ENCODE measurements at regions not wholly inside any gene's neighbourhood (a gene's known extent, or its start where the extent isn't known, plus 50 kb on each side); places are given as distances from the start of the nearest gene placed in this dataset.

GRCh38 chr6:66940003-66940402 lies 1233.0 kb upstream of the EYS start:
- no peak for DNase-seq (ENCODE audit: low read depth in 2 of 2)

GRCh38 chr6:66937180-66937579 lies 1230.2 kb upstream of the EYS start:
- no peak for DNase-seq (ENCODE audit: low read depth in 2 of 2)

- no peak for DNase-seq (ENCODE audit: low read depth in 2 of 2)
Measured at GRCh38 chr6:66935612-66936011, 1228.6 kb upstream of the EYS start.

GRCh38 chr6:66931787-66932186 lies 1224.8 kb upstream of the EYS start:
- DNase-seq (ENCODE audit: low read depth in 2 of 2): no peak

- peak; percentile 33 to 44 for DNase-seq (ENCODE audit: low read depth in 2 of 2)
Measured at GRCh38 chr6:66930559-66931290, 1223.7 kb upstream of the EYS start.

DNA sequence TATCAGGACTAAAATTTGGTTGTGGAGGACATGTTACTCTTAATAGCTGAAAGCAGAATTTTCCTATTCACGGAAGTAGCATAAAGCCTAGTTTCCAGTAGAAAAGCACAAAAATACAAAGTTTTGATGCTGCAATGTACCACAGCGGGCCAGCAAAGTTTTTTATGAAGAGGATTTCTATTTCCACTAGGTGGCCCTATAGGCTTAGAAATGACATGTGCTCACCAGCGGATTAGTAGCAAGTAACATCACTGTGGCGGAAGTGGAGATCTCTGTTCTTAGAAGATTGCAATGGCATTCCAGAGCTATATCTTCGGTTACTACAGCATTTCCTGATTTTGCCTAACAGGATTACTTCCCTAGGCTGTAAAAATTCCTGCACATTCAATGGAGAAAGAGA lies 1219.0 kb upstream of the EYS start:
- no peak for DNase-seq (ENCODE audit: low read depth in 2 of 2)

- no peak for DNase-seq (ENCODE audit: low read depth in 2 of 2)
Measured at GRCh38 chr6:66913657-66914056, 1206.6 kb upstream of the EYS start.

GRCh38 chr6:66902457-66902856 lies 1195.4 kb upstream of the EYS start:
- DNase-seq (ENCODE audit: low read depth in 2 of 2): no peak

DNA sequence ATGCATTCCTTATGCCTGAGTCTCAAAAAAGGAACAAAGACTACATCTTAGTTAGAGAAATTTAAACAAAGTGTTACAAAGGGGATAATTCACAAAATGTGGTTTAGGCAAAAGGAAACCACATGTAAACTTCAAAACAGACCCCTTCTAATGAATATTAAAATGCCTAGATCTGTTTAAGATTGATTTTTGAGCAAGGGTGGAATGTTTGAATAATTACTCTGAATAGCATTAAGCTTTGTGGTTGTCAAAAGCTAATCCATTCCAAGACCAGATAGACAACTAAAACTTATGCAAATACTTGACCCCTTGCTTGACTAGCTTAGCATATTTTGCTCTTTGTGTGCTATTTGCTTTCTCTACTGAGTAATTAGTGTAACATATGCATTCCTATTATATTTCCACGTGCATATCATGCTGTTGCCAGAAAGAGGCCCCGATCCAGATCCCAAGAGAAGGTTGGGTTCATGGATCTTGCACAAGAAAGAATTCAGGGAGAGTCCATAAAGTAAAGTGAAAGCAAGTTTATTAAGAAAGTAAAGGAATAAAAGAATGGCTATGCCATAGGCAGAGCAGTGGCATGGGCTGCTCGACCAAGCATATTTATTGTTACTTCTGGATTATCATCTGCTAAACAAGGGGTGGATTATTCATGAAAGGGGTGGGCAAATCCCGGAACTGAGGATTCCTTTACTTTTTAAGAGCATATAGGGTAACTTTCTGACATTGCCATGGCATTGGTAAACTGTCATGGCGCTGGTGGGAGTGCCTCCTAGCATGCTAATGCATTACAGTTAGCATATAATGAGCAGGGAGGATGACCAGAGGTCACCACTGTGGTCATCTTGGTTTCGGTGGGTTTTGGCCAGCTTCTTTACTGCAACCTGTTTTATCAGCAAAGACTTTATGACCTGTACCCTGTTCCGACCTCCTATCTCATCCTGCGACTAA lies 1193.4 kb upstream of the EYS start:
- DNase-seq (ENCODE audit: low read depth in 2 of 2): peak; percentile 43 to 45

DNA sequence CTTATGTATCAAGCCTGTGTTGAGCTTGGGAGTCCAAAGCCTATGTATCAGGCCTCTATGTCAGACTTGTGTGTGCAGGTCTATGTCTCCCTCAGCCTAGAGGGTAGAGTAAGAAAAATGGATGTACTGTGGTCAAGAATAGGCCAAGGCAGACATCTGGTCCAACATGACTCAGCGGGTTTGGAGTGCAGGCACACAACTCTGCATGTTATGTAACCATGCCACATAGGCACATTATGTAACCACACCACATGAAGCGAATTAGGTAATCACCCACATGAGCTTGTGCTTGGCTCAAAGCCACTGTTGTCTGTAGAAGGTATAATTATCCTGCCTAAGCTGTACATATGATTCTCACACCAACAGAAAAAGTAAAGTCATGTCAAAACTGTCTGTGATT lies 1190.5 kb upstream of the EYS start:
- DNase-seq (ENCODE audit: low read depth in 2 of 2): peak in 1 of 2 experiments; percentile 8

DNA sequence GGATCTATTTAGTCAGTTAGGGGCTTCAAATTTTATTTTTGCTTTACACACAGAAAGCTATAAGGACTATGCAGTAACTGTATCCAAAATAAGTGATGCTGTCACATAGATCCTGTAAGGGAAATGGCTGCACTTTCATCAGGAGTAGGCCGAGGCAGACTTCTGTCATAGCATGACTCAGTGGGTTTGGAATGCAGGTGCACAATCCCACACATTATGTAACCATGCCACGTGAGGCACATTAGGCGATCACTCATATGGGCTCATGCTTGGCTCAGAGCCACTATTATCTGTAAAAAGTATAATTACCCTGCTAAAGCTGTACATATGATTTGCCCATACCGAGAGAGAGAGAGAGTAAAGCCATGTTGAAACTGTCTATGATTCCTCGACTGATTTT lies 1189.4 kb upstream of the EYS start:
- DNase-seq (ENCODE audit: low read depth in 2 of 2): no peak

DNA sequence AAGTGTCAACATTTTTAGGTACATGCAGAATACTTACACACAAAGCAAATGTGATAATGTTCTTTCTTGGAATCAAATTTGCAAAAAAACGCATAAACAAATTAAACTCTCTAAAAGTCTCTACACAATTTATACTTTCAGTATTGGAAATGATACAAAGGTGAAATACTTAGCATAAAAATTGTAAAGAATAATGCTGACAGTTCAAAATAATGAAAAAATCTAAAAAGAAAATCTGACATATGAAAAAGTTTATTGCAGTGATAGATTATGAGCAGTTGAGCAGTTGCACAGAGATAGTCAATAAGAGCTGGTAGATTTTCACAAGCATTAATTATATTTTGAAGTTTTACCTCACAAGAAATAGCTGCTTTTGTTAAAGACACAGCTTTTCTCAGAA lies 1176.4 kb upstream of the EYS start:
- DNase-seq (ENCODE audit: low read depth in 2 of 2): no peak

DNA sequence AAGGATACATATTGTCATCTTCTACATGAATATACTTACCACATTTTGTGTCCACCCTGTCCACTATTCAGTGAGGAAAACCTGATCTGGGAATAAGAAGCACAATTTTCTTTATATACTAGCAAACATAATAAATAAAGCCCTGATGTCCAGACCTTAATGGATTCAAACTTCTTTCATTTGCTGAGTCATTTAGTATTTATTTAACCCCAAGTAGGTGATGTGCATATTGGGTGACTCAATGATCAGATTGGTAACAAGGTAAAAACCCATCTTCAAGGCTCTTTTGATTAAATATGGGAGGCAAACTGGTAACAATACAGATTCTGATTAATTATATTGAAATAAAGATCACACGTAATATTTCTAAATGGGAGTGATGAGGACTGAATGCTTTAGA lies 1159.8 kb upstream of the EYS start:
- no peak for DNase-seq (ENCODE audit: low read depth in 2 of 2)

DNA sequence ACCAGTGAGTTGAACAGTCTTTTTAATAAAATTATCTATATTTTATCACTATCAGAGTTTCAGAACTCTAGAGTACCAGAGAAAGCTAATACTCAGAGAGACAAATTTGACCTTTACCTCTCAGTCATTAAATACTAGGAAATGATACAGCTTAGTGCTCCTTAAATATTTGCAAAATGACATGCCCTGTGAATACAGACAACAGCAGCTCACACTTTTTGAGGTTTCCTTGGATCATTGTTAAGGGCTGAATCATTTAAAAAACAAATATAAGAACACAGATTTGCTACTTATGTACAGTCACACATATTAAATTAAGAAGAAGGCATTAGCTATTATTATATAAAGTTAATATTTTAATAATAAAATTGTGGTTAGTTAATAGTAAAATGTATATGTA lies 1158.7 kb upstream of the EYS start:
- no peak for DNase-seq (ENCODE audit: low read depth in 2 of 2)

- DNase-seq (ENCODE audit: low read depth in 2 of 2): no peak
Measured at GRCh38 chr6:66861007-66861541, 1154.0 kb upstream of the EYS start.

DNA sequence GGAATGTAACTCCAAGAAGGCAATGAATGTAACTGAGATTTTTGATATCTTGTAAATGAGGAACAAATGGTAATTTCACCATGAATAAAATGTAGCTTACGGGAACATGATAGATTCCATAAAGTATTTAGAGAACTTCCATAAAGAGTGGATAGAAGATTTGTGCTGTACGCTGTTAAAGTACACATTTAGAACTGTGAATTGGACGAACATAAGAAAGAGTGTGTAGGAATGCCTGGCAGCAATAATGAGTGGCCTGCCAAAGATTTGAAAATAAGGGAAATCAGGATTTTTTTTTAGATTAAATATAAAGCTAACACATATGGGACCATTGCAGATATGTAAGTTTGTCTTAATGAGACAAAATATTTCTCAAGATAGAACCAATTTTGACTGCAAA lies 1153.3 kb upstream of the EYS start:
- no peak for DNase-seq (ENCODE audit: low read depth in 2 of 2)

DNA sequence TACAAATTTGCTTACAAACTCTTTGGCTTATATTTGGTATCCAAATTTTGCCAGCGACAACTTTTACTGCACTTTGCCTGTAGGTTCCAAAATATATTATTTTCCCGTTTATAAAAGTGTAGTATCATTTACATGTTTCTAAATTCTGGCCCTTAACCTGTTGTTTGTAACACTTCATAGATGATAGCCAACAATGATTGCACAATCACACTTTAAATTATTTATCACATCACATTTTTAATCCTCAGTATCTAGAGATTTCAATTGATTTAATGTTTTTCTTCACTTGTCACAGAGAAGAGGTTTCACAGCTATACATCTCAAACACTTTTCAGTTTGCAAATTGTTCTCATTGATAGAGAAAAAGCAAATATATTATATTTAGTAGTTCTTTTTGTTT lies 1151.2 kb upstream of the EYS start:
- no peak for DNase-seq (ENCODE audit: low read depth in 2 of 2)

GRCh38 chr6:66854014-66854413 lies 1147.0 kb upstream of the EYS start:
- no peak for DNase-seq (ENCODE audit: low read depth in 2 of 2)

DNA sequence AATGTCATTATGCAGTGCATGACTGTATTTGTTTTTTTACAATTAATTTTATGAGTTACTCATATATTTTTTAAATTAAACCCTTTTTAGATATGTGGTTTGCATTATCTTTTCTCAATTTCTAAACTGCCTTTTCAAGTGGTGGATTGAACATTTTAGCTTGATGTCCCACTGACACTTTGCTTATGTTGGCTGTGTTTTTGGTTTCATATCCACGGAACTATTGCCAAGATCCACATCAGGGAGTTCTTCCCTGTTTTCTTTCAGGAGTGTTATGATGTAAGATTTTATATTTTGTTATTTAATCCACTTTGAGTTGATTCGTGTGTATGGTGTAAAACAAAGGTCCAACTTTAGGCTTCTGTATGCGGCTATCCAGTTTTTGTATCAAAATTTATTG lies 1144.9 kb upstream of the EYS start:
- DNase-seq (ENCODE audit: low read depth in 2 of 2): no peak

DNA sequence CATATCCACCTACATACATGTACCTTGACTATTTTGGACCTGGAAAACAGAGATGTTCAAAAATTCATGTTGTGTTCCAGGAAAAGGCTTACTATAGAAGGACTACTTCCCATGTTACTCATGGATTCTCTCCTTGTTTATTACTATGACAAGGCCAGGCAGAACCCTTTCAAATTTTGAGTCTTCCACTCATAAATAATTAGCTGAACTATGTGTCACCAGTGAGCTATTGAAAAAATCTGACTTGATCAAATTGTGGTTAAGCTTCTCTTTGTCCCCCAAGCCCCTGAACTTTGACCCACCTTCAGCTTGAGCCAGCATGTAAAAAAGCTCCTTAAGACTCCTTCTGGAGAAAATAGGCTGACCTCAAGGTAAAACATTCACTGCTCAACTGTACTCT lies 1142.8 kb upstream of the EYS start:
- DNase-seq (ENCODE audit: low read depth in 2 of 2): no peak

- no peak for DNase-seq (ENCODE audit: low read depth in 2 of 2)
Measured at GRCh38 chr6:66848244-66848953, 1141.4 kb upstream of the EYS start.

GRCh38 chr6:66838764-66839163 lies 1131.7 kb upstream of the EYS start:
- no peak for DNase-seq (ENCODE audit: low read depth in 2 of 2)
